Calu3 (cell line): ENCODE measurements at regions not wholly inside any gene's neighbourhood (a gene's known extent, or its start where the extent isn't known, plus 50 kb on each side); places are given as distances from the start of the nearest gene placed in this dataset.

Experiments
- BruUV-seq: library from RNA; stranded (reverse); fragments of 400-500 nt; replicated peaks from 2 replicates; lab custom pipeline; 2021; lab: Mats Ljungman, UMichigan
- CTCF ChIA-PET: fragments of 300-600 bp; sonication (Branson Sonifier 250); formaldehyde crosslinking; loops from one replicate; lab custom pipeline; 2022; ENCODE audit warnings: antibody characterized with exemption; lab: Charles Lee
- DNase-seq: peaks from one replicate; pipeline ENCODE4 v3.0.0; 2022
- H3K27ac Mint-ChIP-seq: one replicate; pipeline ENCODE4 v1.8.0; 2022; ENCODE audit warnings: mixed read lengths; ENCODE audit not compliant: unreplicated experiment
- H3K27me3 Mint-ChIP-seq: one replicate; pipeline ENCODE4 v1.8.0; 2022; ENCODE audit warnings: mixed read lengths; ENCODE audit not compliant: unreplicated experiment
- H3K36me3 Mint-ChIP-seq: one replicate; pipeline ENCODE4 v1.8.0; 2022; ENCODE audit warnings: mild to moderate bottlenecking, moderate library complexity, mixed read lengths; ENCODE audit not compliant: insufficient read depth, unreplicated experiment
- H3K4me1 Mint-ChIP-seq: one replicate; pipeline ENCODE4 v1.8.0; 2022; ENCODE audit warnings: mild to moderate bottlenecking, low read depth, mixed read lengths; ENCODE audit not compliant: unreplicated experiment
- H3K4me3 Mint-ChIP-seq: one replicate; pipeline ENCODE4 v1.8.0; 2022; ENCODE audit warnings: mild to moderate bottlenecking, low read depth, moderate library complexity, mixed read lengths; ENCODE audit not compliant: unreplicated experiment
- H3K9me3 Mint-ChIP-seq: one replicate; pipeline ENCODE4 v1.8.0; 2022; ENCODE audit warnings: low read depth, mixed read lengths; ENCODE audit not compliant: unreplicated experiment
- intact Hi-C: fragments of 100-400 bp; cut with micrococcal nuclease; formaldehyde crosslinking; loops from one replicate; pipeline ENCODE4 v1.10.0; 2022; ENCODE audit not compliant: unreplicated experiment
- TF ChIP-seq, protein P1 (sequence below): fragments of 200-600 bp; IDR thresholded peaks from one replicate; pipeline ENCODE4 v1.8.0; 2022; ENCODE audit warnings: antibody characterized with exemption; ENCODE audit not compliant: unreplicated experiment

DNA sequence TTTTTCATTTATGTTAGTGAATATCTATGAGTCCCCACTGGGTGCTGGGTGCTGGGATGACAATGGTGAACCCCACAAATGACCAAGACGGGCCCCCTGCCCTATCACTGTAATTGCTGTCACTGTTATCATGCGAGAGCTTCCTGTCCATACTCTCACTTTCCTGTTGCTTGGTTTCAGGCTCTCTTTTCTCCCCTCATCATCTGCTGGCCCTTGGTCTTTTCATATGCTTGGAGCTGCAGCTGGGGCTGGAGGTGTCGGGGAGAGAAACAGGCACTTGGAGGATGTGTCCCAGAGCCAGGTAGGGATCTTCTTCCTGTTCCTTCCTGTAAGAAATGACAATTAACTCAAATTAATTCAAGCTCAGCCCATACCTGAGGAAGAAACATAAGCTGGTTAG, 348.0 kb downstream of the PTPRU start:
- no peak for DNase-seq
- TF ChIP-seq, protein P1, sequence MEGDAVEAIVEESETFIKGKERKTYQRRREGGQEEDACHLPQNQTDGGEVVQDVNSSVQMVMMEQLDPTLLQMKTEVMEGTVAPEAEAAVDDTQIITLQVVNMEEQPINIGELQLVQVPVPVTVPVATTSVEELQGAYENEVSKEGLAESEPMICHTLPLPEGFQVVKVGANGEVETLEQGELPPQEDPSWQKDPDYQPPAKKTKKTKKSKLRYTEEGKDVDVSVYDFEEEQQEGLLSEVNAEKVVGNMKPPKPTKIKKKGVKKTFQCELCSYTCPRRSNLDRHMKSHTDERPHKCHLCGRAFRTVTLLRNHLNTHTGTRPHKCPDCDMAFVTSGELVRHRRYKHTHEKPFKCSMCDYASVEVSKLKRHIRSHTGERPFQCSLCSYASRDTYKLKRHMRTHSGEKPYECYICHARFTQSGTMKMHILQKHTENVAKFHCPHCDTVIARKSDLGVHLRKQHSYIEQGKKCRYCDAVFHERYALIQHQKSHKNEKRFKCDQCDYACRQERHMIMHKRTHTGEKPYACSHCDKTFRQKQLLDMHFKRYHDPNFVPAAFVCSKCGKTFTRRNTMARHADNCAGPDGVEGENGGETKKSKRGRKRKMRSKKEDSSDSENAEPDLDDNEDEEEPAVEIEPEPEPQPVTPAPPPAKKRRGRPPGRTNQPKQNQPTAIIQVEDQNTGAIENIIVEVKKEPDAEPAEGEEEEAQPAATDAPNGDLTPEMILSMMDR = no peak
- no peaks in the 10 kb centered on the region for H3K9me3 Mint-ChIP-seq
- CTCF ChIA-PET = interaction anchor here (1.2 kb wide), 1 partner anchor 13 kb away, joined by 3 read pairs; no protein-coding TSS in a partner anchor
- H3K27me3 Mint-ChIP-seq = peaks cover 77% of the 10 kb centered on the region
- no peak overlapping the region for H3K27ac Mint-ChIP-seq
- BruUV-seq = no TSS peak
- H3K4me3 Mint-ChIP-seq = no peak overlapping the region
- H3K36me3 Mint-ChIP-seq = no peaks in the 10 kb centered on the region
- H3K4me1 Mint-ChIP-seq = no peaks in the 10 kb centered on the region
- intact Hi-C loops = no loop called here

DNA sequence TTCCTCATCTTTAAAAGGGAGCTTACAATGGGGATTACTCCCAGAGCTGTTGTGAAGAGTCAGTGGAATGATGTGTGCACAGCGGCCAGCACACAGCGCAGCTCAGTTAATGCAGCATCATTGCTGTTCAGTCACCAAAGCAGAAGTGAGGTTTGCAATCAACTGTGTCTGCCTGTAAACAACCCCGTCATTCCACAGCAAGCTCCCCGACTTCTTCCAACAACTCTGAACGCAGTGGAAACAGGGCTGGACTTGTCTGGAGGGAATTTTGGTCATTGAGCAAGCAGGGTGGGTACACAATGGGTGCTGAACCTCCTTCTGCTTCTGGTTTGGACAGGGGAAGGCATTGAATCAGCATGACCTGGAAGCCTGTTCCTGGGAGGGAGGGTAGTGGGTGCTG, 347.4 kb downstream of the PTPRU start:
- no peak overlapping the region for H3K4me3 Mint-ChIP-seq
- H3K27ac Mint-ChIP-seq = no peak overlapping the region
- H3K36me3 Mint-ChIP-seq = no peaks in the 10 kb centered on the region
- no peak for DNase-seq
- H3K27me3 Mint-ChIP-seq = peaks cover 73% of the 10 kb centered on the region
- intact Hi-C loops = no loop called here
- no peaks in the 10 kb centered on the region for H3K4me1 Mint-ChIP-seq
- no peaks in the 10 kb centered on the region for H3K9me3 Mint-ChIP-seq
- BruUV-seq = no TSS peak
- TF ChIP-seq, protein P1 = no peak
- CTCF ChIA-PET = interaction anchor here (0.6 kb wide), 1 partner anchor 147 kb away, joined by 3 read pairs; no protein-coding TSS in a partner anchor

DNA sequence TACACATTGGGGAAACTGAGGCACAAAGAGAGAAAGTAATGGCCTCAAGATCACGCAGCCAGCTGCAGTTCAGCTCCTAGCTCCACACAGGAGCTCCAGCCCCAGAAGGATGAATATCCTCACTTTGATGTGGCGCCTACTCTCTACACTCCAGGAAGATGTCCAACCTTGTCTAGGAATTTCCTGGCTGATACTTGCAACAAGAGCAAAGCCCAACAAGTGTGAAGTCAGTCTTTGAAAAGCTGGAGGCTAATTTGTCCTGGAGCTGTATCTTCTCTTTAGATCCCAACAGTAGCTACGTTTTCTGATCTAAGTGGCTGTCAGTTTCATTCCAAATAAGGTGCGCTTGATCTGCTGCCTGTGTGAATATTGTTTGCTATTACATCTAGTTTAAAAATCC, 344.9 kb downstream of the PTPRU start:
- no TSS peak for BruUV-seq
- intact Hi-C loops = no loop called here
- DNase-seq = no peak
- Mint-ChIP-seq H3K27me3 (peaks cover 48% of the 10 kb centered on the region), H3K36me3 (no peaks in the 10 kb centered on the region), H3K4me1 (no peaks in the 10 kb centered on the region), H3K4me3 (no peak overlapping the region), H3K9me3 (no peaks in the 10 kb centered on the region), H3K27ac (no peak overlapping the region)
- TF ChIP-seq, protein P1 = no peak
- CTCF ChIA-PET = no interaction called here

DNA sequence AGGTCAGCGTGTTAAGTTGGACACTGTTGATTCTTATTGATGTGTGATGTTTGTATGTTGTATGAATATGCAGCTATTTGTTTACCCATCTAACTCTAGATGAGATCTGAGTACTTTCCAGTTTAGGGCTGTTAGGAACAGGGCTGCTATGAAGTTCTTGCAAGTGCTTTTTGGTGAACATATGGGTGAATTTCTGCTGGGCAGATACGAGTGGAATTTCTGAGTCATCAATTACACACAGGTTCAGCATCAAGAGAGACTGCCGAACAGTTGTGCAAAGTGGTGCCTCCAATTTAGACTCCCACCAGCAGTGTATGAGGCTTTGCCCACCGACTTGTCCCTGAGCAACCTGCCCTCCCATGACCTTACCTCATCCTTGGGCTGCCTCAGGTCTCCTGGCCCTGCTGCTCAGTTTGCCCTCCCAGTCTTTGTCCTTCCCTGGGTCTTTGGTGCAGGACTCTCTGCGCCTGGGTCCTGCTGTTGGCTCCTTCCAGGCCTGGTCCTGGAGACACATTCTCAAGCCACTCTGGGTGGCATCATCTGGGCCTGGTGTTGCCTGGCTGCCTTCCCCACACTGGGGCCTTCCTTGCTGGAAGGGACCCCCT, 343.6 kb downstream of the PTPRU start:
- no peaks in the 10 kb centered on the region for H3K4me1 Mint-ChIP-seq
- TF ChIP-seq, protein P1 = no peak
- H3K4me3 Mint-ChIP-seq = no peak overlapping the region
- H3K27me3 Mint-ChIP-seq = peaks cover 36% of the 10 kb centered on the region
- H3K36me3 Mint-ChIP-seq = no peaks in the 10 kb centered on the region
- no peak for DNase-seq
- CTCF ChIA-PET = no interaction called here
- H3K9me3 Mint-ChIP-seq = no peaks in the 10 kb centered on the region
- no TSS peak for BruUV-seq
- intact Hi-C loops = no loop called here
- H3K27ac Mint-ChIP-seq = no peak overlapping the region
